ENCODE measurements at regions not wholly inside any gene's neighbourhood (a gene's known extent, or its start where the extent isn't known, plus 50 kb on each side); places are given as distances from the start of the nearest gene placed in this dataset.

GRCh38 chr4:45985038-45985437, 138.8 kb downstream of the GABRG1 start:
- H4K20me1 ChIP-seq (ENCODE audit: insufficient read depth): no peaks in the 10 kb centered on the region
- H3K9ac ChIP-seq (ENCODE audit: low read length): no peak overlapping the region
- no peaks in the 10 kb centered on the region for H3K36me3 ChIP-seq (ENCODE audit: insufficient read depth, low read length)
- H3K4me2 ChIP-seq (ENCODE audit: low read length): no peak overlapping the region
- H3K27me3 ChIP-seq (ENCODE audit: insufficient read depth, low read depth, low read length): no peaks in the 10 kb centered on the region
- H3K4me3 ChIP-seq (ENCODE audit: low read length): no peak overlapping the region
- no peaks in the 10 kb centered on the region for H3K9me2 ChIP-seq (ENCODE audit: insufficient read depth, low read length)
- H3K27ac ChIP-seq (ENCODE audit: low read length): no peak overlapping the region
- H3K79me2 ChIP-seq (replicated peaks; ENCODE audit: insufficient read depth, low read length): no peaks in the 10 kb centered on the region
- no peaks in the 10 kb centered on the region for H3F3A ChIP-seq (ENCODE audit: insufficient read depth, low read length, poor library complexity, severe bottlenecking)
- no peak overlapping the region for H2AFZ ChIP-seq (ENCODE audit: low read depth, low read length)
- TF ChIP-seq, protein P1, sequence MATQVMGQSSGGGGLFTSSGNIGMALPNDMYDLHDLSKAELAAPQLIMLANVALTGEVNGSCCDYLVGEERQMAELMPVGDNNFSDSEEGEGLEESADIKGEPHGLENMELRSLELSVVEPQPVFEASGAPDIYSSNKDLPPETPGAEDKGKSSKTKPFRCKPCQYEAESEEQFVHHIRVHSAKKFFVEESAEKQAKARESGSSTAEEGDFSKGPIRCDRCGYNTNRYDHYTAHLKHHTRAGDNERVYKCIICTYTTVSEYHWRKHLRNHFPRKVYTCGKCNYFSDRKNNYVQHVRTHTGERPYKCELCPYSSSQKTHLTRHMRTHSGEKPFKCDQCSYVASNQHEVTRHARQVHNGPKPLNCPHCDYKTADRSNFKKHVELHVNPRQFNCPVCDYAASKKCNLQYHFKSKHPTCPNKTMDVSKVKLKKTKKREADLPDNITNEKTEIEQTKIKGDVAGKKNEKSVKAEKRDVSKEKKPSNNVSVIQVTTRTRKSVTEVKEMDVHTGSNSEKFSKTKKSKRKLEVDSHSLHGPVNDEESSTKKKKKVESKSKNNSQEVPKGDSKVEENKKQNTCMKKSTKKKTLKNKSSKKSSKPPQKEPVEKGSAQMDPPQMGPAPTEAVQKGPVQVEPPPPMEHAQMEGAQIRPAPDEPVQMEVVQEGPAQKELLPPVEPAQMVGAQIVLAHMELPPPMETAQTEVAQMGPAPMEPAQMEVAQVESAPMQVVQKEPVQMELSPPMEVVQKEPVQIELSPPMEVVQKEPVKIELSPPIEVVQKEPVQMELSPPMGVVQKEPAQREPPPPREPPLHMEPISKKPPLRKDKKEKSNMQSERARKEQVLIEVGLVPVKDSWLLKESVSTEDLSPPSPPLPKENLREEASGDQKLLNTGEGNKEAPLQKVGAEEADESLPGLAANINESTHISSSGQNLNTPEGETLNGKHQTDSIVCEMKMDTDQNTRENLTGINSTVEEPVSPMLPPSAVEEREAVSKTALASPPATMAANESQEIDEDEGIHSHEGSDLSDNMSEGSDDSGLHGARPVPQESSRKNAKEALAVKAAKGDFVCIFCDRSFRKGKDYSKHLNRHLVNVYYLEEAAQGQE (IDR thresholded peaks at IDR 0.05; ENCODE audit: borderline replicate concordance): no peak
- TF ChIP-seq SMC3 (conservative IDR thresholded peaks at IDR 0.05; ENCODE audit: poor library complexity): no peak
- no peak for TF ChIP-seq POLR2AphosphoS5 (IDR thresholded peaks at IDR 0.05)
- TF ChIP-seq, protein P2, sequence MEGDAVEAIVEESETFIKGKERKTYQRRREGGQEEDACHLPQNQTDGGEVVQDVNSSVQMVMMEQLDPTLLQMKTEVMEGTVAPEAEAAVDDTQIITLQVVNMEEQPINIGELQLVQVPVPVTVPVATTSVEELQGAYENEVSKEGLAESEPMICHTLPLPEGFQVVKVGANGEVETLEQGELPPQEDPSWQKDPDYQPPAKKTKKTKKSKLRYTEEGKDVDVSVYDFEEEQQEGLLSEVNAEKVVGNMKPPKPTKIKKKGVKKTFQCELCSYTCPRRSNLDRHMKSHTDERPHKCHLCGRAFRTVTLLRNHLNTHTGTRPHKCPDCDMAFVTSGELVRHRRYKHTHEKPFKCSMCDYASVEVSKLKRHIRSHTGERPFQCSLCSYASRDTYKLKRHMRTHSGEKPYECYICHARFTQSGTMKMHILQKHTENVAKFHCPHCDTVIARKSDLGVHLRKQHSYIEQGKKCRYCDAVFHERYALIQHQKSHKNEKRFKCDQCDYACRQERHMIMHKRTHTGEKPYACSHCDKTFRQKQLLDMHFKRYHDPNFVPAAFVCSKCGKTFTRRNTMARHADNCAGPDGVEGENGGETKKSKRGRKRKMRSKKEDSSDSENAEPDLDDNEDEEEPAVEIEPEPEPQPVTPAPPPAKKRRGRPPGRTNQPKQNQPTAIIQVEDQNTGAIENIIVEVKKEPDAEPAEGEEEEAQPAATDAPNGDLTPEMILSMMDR (IDR thresholded peaks at IDR 0.05; ENCODE audit: poor library complexity, severe bottlenecking): no peak
- TF ChIP-seq RAD21 (conservative IDR thresholded peaks at IDR 0.05): no peak
- TF ChIP-seq TAF1 (IDR thresholded peaks at IDR 0.05; ENCODE audit: low read depth): no peak
- no peak for TF ChIP-seq EP300 (conservative IDR thresholded peaks at IDR 0.05; ENCODE audit: poor library complexity, severe bottlenecking)
- no peak for TF ChIP-seq EZH2 (IDR thresholded peaks at IDR 0.05; ENCODE audit: borderline replicate concordance, insufficient read depth, low read length, poor library complexity, severe bottlenecking)
- no peak for TF ChIP-seq MXI1 (conservative IDR thresholded peaks at IDR 0.05; ENCODE audit: poor library complexity, severe bottlenecking)
- H3K9me3 ChIP-seq (ENCODE audit: low read length): no peaks in the 10 kb centered on the region

GRCh38 chr4:45971108-45971507, 152.7 kb downstream of the GABRG1 start:
- no peaks in the 10 kb centered on the region for H3K79me2 ChIP-seq (replicated peaks; ENCODE audit: insufficient read depth, low read length)
- peaks cover 4% of the 10 kb centered on the region for H3K9me3 ChIP-seq (ENCODE audit: low read length)
- no peaks in the 10 kb centered on the region for H3K36me3 ChIP-seq (ENCODE audit: insufficient read depth, low read length)
- H2AFZ ChIP-seq (ENCODE audit: low read depth, low read length): no peak overlapping the region
- H3K4me3 ChIP-seq (ENCODE audit: low read length): no peak overlapping the region
- H3K9ac ChIP-seq (ENCODE audit: low read length): no peak overlapping the region
- no peaks in the 10 kb centered on the region for H3F3A ChIP-seq (ENCODE audit: insufficient read depth, low read length, poor library complexity, severe bottlenecking)
- H3K27me3 ChIP-seq (ENCODE audit: insufficient read depth, low read depth, low read length): no peaks in the 10 kb centered on the region
- no peaks in the 10 kb centered on the region for H3K9me2 ChIP-seq (ENCODE audit: insufficient read depth, low read length)
- no peak overlapping the region for H3K4me2 ChIP-seq (ENCODE audit: low read length)
- TF ChIP-seq TAF1 (IDR thresholded peaks at IDR 0.05; ENCODE audit: low read depth): no peak
- no peak for TF ChIP-seq RAD21 (conservative IDR thresholded peaks at IDR 0.05)
- no peak for TF ChIP-seq EP300 (conservative IDR thresholded peaks at IDR 0.05; ENCODE audit: poor library complexity, severe bottlenecking)
- TF ChIP-seq SMC3 (conservative IDR thresholded peaks at IDR 0.05; ENCODE audit: poor library complexity): no peak
- H3K27ac ChIP-seq (ENCODE audit: low read length): no peak overlapping the region
- no peaks in the 10 kb centered on the region for H4K20me1 ChIP-seq (ENCODE audit: insufficient read depth)

DNA sequence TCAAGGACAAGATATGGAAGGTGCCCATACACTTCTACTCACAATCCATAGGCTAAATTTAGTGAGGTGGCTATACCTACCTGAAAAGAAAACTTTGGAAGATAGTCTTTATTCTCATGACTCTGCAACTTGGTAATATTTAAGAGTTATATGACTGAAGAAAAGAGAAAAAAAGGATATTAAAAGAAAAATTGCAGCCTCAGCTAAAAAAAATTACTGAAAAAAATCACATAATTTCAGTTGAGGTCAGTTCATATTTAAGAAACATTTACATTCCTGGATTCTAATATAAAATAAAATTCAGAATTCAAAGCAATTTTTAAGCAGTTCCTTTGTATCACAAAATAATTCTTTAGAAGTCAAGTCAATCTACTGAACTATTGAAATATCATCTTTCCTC, 166.5 kb downstream of the GABRG1 start:
- Histone ChIP-seq H3K9me2 (ENCODE audit: insufficient read depth, low read length) (no peaks in the 10 kb centered on the region), H3K36me3 (ENCODE audit: insufficient read depth, low read length) (no peaks in the 10 kb centered on the region), H3F3A (ENCODE audit: insufficient read depth, low read length, poor library complexity, severe bottlenecking) (no peaks in the 10 kb centered on the region), H4K20me1 (ENCODE audit: insufficient read depth) (no peaks in the 10 kb centered on the region), H3K79me2 (replicated peaks; ENCODE audit: insufficient read depth, low read length) (no peaks in the 10 kb centered on the region), H3K9ac (ENCODE audit: low read length) (no peak overlapping the region), H2AFZ (ENCODE audit: low read depth, low read length) (no peak overlapping the region), H3K4me2 (ENCODE audit: low read length) (no peak overlapping the region), H3K4me3 (ENCODE audit: low read length) (no peak overlapping the region), H3K27me3 (ENCODE audit: insufficient read depth, low read depth, low read length) (no peaks in the 10 kb centered on the region), H3K27ac (ENCODE audit: low read length) (no peak overlapping the region), H3K9me3 (ENCODE audit: low read length) (no peaks in the 10 kb centered on the region)
- TF ChIP-seq EP300 (conservative IDR thresholded peaks at IDR 0.05; ENCODE audit: poor library complexity, severe bottlenecking) (no peak), EZH2 (IDR thresholded peaks at IDR 0.05; ENCODE audit: borderline replicate concordance, insufficient read depth, low read length, poor library complexity, severe bottlenecking) (no peak)
- TF ChIP-seq, protein P1 (IDR thresholded peaks at IDR 0.05; ENCODE audit: borderline replicate concordance): no peak
